GM13976 (cell line): ENCODE measurements at regions not wholly inside any gene's neighbourhood (a gene's known extent, or its start where the extent isn't known, plus 50 kb on each side); places are given as distances from the start of the nearest gene placed in this dataset.

Experiments used
- DNase-seq: peaks from one replicate; pipeline ENCODE4 v3.0.0; 2012; ENCODE audit warnings: low spot score
- CTCF ChIP-seq: IDR thresholded peaks from 2 replicates; pipeline ENCODE4 v1.5.1; 2012; ENCODE audit warnings: borderline replicate concordance, mild to moderate bottlenecking; ENCODE audit not compliant: insufficient read depth; ENCODE audit errors: extremely low read depth, missing control alignments, control extremely low read depth
- in situ Hi-C: fragments of 300-500 bp; cut with MboI; formaldehyde crosslinking; loops from one replicate; pipeline ENCODE4 v1.12.0; 2022; ENCODE audit warnings: low sequenced_read_pairs, mixed read lengths, inconsistent platforms; ENCODE audit not compliant: unreplicated experiment

GRCh38 chr4:121243485-121243884 is 79.4 kb upstream of the TNIP3 start:
- in situ Hi-C loops: no loop called here
- DNase-seq: no peak
- TF ChIP-seq CTCF: no peak

- in situ Hi-C loops: no loop called here
- TF ChIP-seq CTCF: no peak
- no peak for DNase-seq
These were observed 78.1 kb upstream of the TNIP3 start for GRCh38 chr4:121242188-121242750.

DNA sequence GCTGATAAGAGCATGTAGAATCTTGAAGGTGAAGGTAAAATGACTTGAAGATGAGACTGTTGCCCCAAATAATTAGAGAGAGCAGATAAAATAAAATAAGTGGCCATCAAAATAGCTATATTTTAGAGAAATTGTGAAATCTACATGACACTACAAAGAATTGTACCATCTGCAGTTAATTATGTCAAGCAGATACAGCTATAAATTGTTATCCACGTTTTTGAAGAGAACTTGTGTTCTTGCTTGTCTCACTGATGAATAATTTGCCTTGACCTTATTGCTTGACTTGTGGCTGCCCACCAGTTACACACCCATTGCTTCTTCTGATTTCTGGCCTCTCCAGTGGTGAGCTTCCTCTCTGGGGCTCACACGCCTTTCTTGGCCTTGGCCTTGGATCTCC is 75.8 kb upstream of the TNIP3 start:
- in situ Hi-C loops: no loop called here
- TF ChIP-seq CTCF: no peak
- no peak for DNase-seq

DNA sequence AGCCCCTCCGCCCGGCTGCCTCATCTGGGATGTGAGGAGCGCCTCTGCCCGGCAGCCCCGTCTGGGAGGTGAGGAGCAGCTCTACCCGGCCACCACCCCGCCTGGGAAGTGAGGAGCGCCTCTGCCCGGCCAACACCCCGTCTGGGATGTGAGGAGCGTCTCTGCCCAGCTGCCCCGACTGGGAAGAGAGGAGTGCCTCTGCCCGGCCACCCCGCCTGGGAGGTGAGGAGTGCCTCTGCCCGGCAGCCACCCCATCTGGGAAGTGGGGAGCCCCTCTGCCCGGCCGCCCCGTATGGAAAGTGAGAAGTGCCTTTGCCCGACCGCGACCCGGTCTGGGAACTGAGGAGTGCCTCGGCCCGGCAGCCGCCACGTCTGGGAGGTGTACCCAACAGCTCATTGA is 74.3 kb upstream of the TNIP3 start:
- DNase-seq: no peak
- in situ Hi-C loops: no loop called here
- TF ChIP-seq CTCF: no peak

GRCh38 chr4:121237069-121237399 is 72.9 kb upstream of the TNIP3 start:
- in situ Hi-C loops: no loop called here

GRCh38 chr4:121236353-121237068 is 72.4 kb upstream of the TNIP3 start:
- no peak for DNase-seq
- in situ Hi-C loops: no loop called here
- TF ChIP-seq CTCF: no peak

More at GRCh38 chr4:121237069-121237399, 72.9 kb upstream of the TNIP3 start:
- no peak for DNase-seq
- no peak for TF ChIP-seq CTCF
